ENCODE measurements at regions not wholly inside any gene's neighbourhood (a gene's known extent, or its start where the extent isn't known, plus 50 kb on each side); places are given as distances from the start of the nearest gene placed in this dataset.

GRCh38 chr2:34188464-34189303 lies 589.6 kb upstream of the FAM98A start:
- Histone ChIP-seq H3K4me3 (ENCODE audit: extremely low read depth in 1 of 4, insufficient read depth in 2 of 4, low read depth in 3 of 4, low read length in 4 of 4) (no peak overlapping the region), H4K8ac (ENCODE audit: extremely low read depth, insufficient read depth, low read length) (no peak overlapping the region), H3K4me1 (replicated peaks in 1 of 4; ENCODE audit: control insufficient read depth in 3 of 4, insufficient read depth in 4 of 4, low read length in 3 of 4) (peaks cover 0 to 2% (median 0%) of the 10 kb centered on the region in 4 experiments; a peak in 1 of 7 replicates), H3K27ac (ENCODE audit: low read depth, low read length) (no peak overlapping the region), H3K4ac (replicated peaks; ENCODE audit: insufficient read length, low read depth, low read length) (no peak overlapping the region), H3K36me3 (ENCODE audit: control insufficient read depth in 2 of 4, insufficient read depth in 4 of 4, low read length in 3 of 4) (no peaks in the 10 kb centered on the region), H3K9ac (replicated peaks in 1 of 4; ENCODE audit: extremely low read depth in 1 of 4, low read depth in 3 of 4, low read length in 3 of 4) (no peak overlapping the region), H3K4me2 (ENCODE audit: insufficient read depth in 1 of 2, low read depth in 2 of 2, low read length in 2 of 2) (peak overlapping the region in 1 of 2 experiments; percentile 14; a peak in 1 of 4 replicates), H2AK5ac (ENCODE audit: low read depth, low read length) (no peak overlapping the region), H2BK120ac (replicated peaks; ENCODE audit: low read depth, low read length) (no peak overlapping the region), H4K20me1 (replicated peaks in 1 of 2; ENCODE audit: control insufficient read depth in 1 of 2, insufficient read depth in 2 of 2, low read length in 2 of 2) (no peaks in the 10 kb centered on the region), H3K79me2 (ENCODE audit: control insufficient read depth in 1 of 2, insufficient read depth in 2 of 2, low read length in 2 of 2) (no peaks in the 10 kb centered on the region), H3K18ac (ENCODE audit: extremely low read depth, low read length) (no peak overlapping the region), H3K23me2 (ENCODE audit: low read depth, low read length) (no peaks in the 10 kb centered on the region), H2BK5ac (ENCODE audit: low read depth, low read length) (no peak overlapping the region), H3K56ac (replicated peaks; ENCODE audit: insufficient read length, low read depth, low read length) (no peak overlapping the region), H3K27me3 (replicated peaks in 1 of 4; ENCODE audit: control insufficient read depth in 3 of 4, extremely low read depth in 1 of 4, insufficient read depth in 3 of 4, low read length in 3 of 4) (no peaks in the 10 kb centered on the region), H4K91ac (replicated peaks; ENCODE audit: insufficient read length, low read length) (no peak overlapping the region), H3K9me3 (ENCODE audit: insufficient read depth in 2 of 2, low read depth in 1 of 2, low read length in 1 of 2) (peaks cover 0 to 3% of the 10 kb centered on the region in 2 experiments; a peak in 1 of 4 replicates), H2BK15ac (ENCODE audit: low read length) (no peak overlapping the region), H2BK12ac (ENCODE audit: low read depth, low read length) (no peak overlapping the region), H3K23ac (ENCODE audit: insufficient read length) (no peak overlapping the region), H3K79me1 (ENCODE audit: low read depth, low read length) (no peaks in the 10 kb centered on the region), H2BK20ac (ENCODE audit: low read length) (no peak overlapping the region), H4K5ac (ENCODE audit: insufficient read length, low read depth, low read length) (no peak overlapping the region), H2AFZ (ENCODE audit: low read length) (no peak overlapping the region; the same call in 1 of the 2 replicates), H3K14ac (ENCODE audit: insufficient read length) (no peak overlapping the region)
- DNase-seq (ENCODE audit: low read depth in 1 of 2, low spot score in 2 of 2): no peak
- WGBS, 2 experiments (ENCODE audit: extremely low coverage in 1 of 2, insufficient coverage in 1 of 2, insufficient read length in 1 of 2, insufficient replicate concordance in 2 of 2, low coverage in 1 of 2, low lambda C conversion rate in 2 of 2, missing lambda C conversion rate in 1 of 2): 80% methylated on average over 6 of the region's 6 CpGs; no CpG with 5 or more reads in 1 of the 2 experiments
- CTCF ChIA-PET (ENCODE audit: partially characterized antibody): interaction anchor here (1.0 kb wide), 1 partner anchor 8 kb away, joined by 3 read pairs; no protein-coding TSS in a partner anchor
- POLR2A ChIA-PET (ENCODE audit: partially characterized antibody): no interaction called here
- FAIRE-seq: no peak
- no peak for TF ChIP-seq RBBP5 (IDR thresholded peaks at IDR 0.05; ENCODE audit: borderline replicate concordance, low read depth, low read length)
- no peak for TF ChIP-seq ATF3 (IDR thresholded peaks at IDR 0.05; ENCODE audit: insufficient read depth, low read depth, low read length)
- TF ChIP-seq YY1 (IDR thresholded peaks at IDR 0.05; ENCODE audit: low read depth, low read length): no peak
- no peak for TF ChIP-seq MAX (IDR thresholded peaks at IDR 0.05)
- TF ChIP-seq CTCF (IDR thresholded peaks at IDR 0.05; ENCODE audit: control extremely low read depth in 1 of 3, insufficient read depth in 1 of 3, low read depth in 1 of 3, low read length in 3 of 3): no peak
- TF ChIP-seq RAD21 (IDR thresholded peaks at IDR 0.05 in 1 of 2, conservative IDR thresholded peaks at IDR 0.05 in 1 of 2; ENCODE audit: low read depth in 2 of 2, low read length in 2 of 2): no peak
- no peak for TF ChIP-seq SIX5 (IDR thresholded peaks at IDR 0.05; ENCODE audit: low read depth, low read length)
- no peak for TF ChIP-seq HDAC2 (IDR thresholded peaks at IDR 0.05; ENCODE audit: borderline replicate concordance in 1 of 2, low read depth in 2 of 2, low read length in 2 of 2)

Measured in H1 (cell line).